NT2/D1 (cell line): ENCODE measurements at regions not wholly inside any gene's neighbourhood (a gene's known extent, or its start where the extent isn't known, plus 50 kb on each side); places are given as distances from the start of the nearest gene placed in this dataset.

Experiments used
- DNase-seq: peaks from one replicate; pipeline ENCODE4 v3.0.0-alpha.2; 2011; ENCODE audit warnings: low read depth, low spot score
- H3K27me3 ChIP-seq: 2 replicates; pipeline ENCODE4 v1.6.0; 2011; ENCODE audit warnings: mild to moderate bottlenecking; ENCODE audit not compliant: insufficient read length, insufficient read depth
- H3K36me3 ChIP-seq: 2 replicates; pipeline ENCODE4 v1.6.1; 2011; ENCODE audit warnings: mild to moderate bottlenecking, low read length, mixed read lengths; ENCODE audit not compliant: insufficient read depth, insufficient read length
- H3K4me1 ChIP-seq: 2 replicates; pipeline ENCODE4 v1.5.1; 2011; ENCODE audit not compliant: insufficient read depth, insufficient read length
- H3K4me3 ChIP-seq: 2 replicates; pipeline ENCODE4 v1.5.1; 2011; ENCODE audit warnings: low read depth; ENCODE audit not compliant: insufficient read length
- H3K9ac ChIP-seq: 2 replicates; pipeline ENCODE4 v1.6.0; 2011; ENCODE audit warnings: low read depth; ENCODE audit not compliant: insufficient read length
- H3K9me3 ChIP-seq: 2 replicates; pipeline ENCODE4 v1.5.1; 2011; ENCODE audit warnings: mild to moderate bottlenecking, low read length; ENCODE audit not compliant: insufficient read depth
- SUZ12 ChIP-seq: IDR thresholded peaks from 2 replicates; pipeline ENCODE4 v1.6.1; 2011; ENCODE audit not compliant: insufficient read length, insufficient read depth; ENCODE audit errors: extremely low read depth
- YY1 ChIP-seq: IDR thresholded peaks from 2 replicates; pipeline ENCODE4 v1.6.1; 2011; ENCODE audit not compliant: insufficient read length, insufficient read depth
- ZNF274 ChIP-seq: IDR thresholded peaks from 2 replicates; pipeline ENCODE4 v1.6.1; 2011; ENCODE audit warnings: mild to moderate bottlenecking, low read depth, low read length

GRCh38 chr3:35183927-35184675, 455.2 kb upstream of the ARPP21 start:
- H3K27me3 ChIP-seq = no peaks in the 10 kb centered on the region
- H3K36me3 ChIP-seq = no peaks in the 10 kb centered on the region
- no peak for DNase-seq
- no peak overlapping the region for H3K9ac ChIP-seq
- no peaks in the 10 kb centered on the region for H3K4me1 ChIP-seq
- H3K4me3 ChIP-seq = no peak overlapping the region
- TF ChIP-seq ZNF274 (no peak), YY1 (no peak), SUZ12 (no peak)
- H3K9me3 ChIP-seq = peaks cover 20% of the 10 kb centered on the region

GRCh38 chr3:35184775-35185174, 454.6 kb upstream of the ARPP21 start:
- Histone ChIP-seq H3K9me3 (peaks cover 20% of the 10 kb centered on the region), H3K9ac (no peak overlapping the region), H3K27me3 (no peaks in the 10 kb centered on the region), H3K4me3 (no peak overlapping the region), H3K36me3 (no peaks in the 10 kb centered on the region), H3K4me1 (no peaks in the 10 kb centered on the region)
- TF ChIP-seq ZNF274 (no peak), SUZ12 (no peak), YY1 (no peak)
- no peak for DNase-seq

- no peaks in the 10 kb centered on the region for H3K4me1 ChIP-seq
- no peak for DNase-seq
- no peak overlapping the region for H3K9ac ChIP-seq
- no peak for TF ChIP-seq ZNF274
- TF ChIP-seq SUZ12 = no peak
- TF ChIP-seq YY1 = no peak
- H3K9me3 ChIP-seq = no peaks in the 10 kb centered on the region
- no peaks in the 10 kb centered on the region for H3K36me3 ChIP-seq
- no peaks in the 10 kb centered on the region for H3K27me3 ChIP-seq
- H3K4me3 ChIP-seq = no peak overlapping the region
Measured at GRCh38 chr3:35187908-35188307, 451.4 kb upstream of the ARPP21 start.

DNA sequence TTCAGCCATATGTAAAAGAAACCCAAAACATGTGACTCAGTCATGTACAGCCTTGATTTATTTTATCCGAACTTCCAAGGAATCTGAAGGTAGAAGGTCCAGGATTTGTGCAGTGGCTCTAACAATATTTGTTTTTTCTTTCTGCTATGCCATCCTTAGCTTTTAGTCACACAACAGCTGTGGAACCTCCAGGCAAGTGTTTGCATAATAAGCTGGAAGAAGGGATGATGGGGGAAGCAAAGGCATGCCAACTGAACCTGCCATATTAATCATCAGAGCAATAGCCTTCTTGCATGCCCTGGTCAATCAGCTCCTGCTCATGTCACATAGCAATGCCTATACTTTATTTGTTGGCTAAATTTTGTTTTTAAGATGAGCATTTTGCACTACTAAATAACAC, 444.7 kb upstream of the ARPP21 start:
- Histone ChIP-seq H3K36me3 (no peaks in the 10 kb centered on the region), H3K4me3 (no peak overlapping the region), H3K4me1 (no peaks in the 10 kb centered on the region), H3K9me3 (no peaks in the 10 kb centered on the region), H3K27me3 (no peaks in the 10 kb centered on the region), H3K9ac (no peak overlapping the region)
- no peak for TF ChIP-seq SUZ12
- no peak for TF ChIP-seq YY1
- no peak for TF ChIP-seq ZNF274
- DNase-seq = no peak

DNA sequence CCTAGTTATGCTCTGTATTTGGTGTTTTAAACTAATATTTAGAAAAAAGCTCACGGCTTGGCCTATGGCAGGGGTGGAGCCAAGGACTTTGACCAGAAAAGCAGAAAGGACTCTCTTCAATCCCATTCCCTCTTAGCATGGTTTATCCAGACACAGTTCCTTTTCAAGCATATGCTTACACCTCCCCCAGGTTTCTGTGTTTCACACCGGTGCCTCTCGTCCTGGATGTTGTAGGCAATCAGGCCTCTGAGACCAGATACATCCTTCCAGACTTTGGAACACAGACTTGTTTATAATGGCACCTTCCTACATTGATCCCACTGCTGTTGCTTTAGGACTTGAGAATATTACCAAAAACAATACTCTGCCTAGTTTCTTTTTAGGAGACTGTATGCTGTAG, 440.5 kb upstream of the ARPP21 start:
- Histone ChIP-seq H3K9me3 (no peaks in the 10 kb centered on the region), H3K9ac (no peak overlapping the region), H3K4me3 (no peak overlapping the region), H3K4me1 (no peaks in the 10 kb centered on the region), H3K36me3 (no peaks in the 10 kb centered on the region), H3K27me3 (no peaks in the 10 kb centered on the region)
- TF ChIP-seq ZNF274 (no peak), YY1 (no peak), SUZ12 (no peak)
- no peak for DNase-seq

DNA sequence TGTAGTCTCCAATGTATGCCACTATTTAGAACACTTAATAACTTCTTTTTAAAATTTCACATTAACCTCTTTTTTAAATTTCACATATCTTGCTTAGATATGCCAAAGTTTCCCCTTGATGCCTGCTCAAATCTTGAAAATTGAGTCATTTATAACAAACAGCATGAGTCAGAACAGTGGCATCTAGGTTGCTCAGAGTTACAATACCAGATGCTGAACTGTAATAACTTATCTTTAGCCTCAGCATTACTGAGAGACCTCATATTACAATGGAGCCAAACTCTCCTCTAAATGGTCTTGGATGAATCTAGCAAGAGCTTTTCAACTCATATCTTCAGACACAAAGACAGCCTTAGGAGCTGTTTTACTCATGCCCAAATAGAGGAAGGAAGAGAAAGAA, 439.3 kb upstream of the ARPP21 start:
- Histone ChIP-seq H3K4me1 (no peaks in the 10 kb centered on the region), H3K4me3 (no peak overlapping the region), H3K9ac (no peak overlapping the region), H3K27me3 (no peaks in the 10 kb centered on the region), H3K9me3 (no peaks in the 10 kb centered on the region), H3K36me3 (no peaks in the 10 kb centered on the region)
- TF ChIP-seq SUZ12 = no peak
- no peak for TF ChIP-seq ZNF274
- TF ChIP-seq YY1 = no peak
- DNase-seq = no peak

GRCh38 chr3:35201211-35201610, 438.1 kb upstream of the ARPP21 start:
- no peaks in the 10 kb centered on the region for H3K36me3 ChIP-seq
- no peaks in the 10 kb centered on the region for H3K27me3 ChIP-seq
- no peaks in the 10 kb centered on the region for H3K9me3 ChIP-seq
- H3K9ac ChIP-seq = no peak overlapping the region
- H3K4me3 ChIP-seq = no peak overlapping the region
- no peaks in the 10 kb centered on the region for H3K4me1 ChIP-seq
- DNase-seq = no peak
- TF ChIP-seq SUZ12 (no peak), ZNF274 (no peak), YY1 (no peak)
